Neural cell (in vitro differentiated cells): ENCODE measurements at regions not wholly inside any gene's neighbourhood (a gene's known extent, or its start where the extent isn't known, plus 50 kb on each side); places are given as distances from the start of the nearest gene placed in this dataset.

ENCODE experiments used
- H2AFZ ChIP-seq: fragments of 200-600, 300-800 bp; sonication (generic), shearing (Covaris generic); 2 replicates; pipeline ENCODE4 v1.6.0; 2014; ENCODE audit warnings: low read depth, mild to moderate bottlenecking, antibody characterized with exemption, low read length, moderate library complexity
- H3F3A ChIP-seq: fragments of 200-600 bp; shearing (Covaris generic); 2 replicates; pipeline ENCODE4 v1.6.1; 2016; ENCODE audit warnings: mild to moderate bottlenecking, moderate library complexity, mixed read lengths, antibody characterized with exemption, low read length; ENCODE audit not compliant: insufficient read depth, poor library complexity, severe bottlenecking
- H3K27ac ChIP-seq: fragments of 200-600, 300-800 bp; sonication (generic), shearing (Covaris generic); 2 replicates; pipeline ENCODE4 v1.5.1; 2014; ENCODE audit warnings: mild to moderate bottlenecking, low read length, moderate library complexity
- H3K27me3 ChIP-seq: fragments of 300-800, 200-600 bp; sonication (generic), shearing (Covaris generic); 2 replicates; pipeline ENCODE4 v1.6.0; 2014; ENCODE audit warnings: mild to moderate bottlenecking, low read depth, low read length, moderate library complexity; ENCODE audit not compliant: insufficient read depth
- H3K36me3 ChIP-seq: fragments of 300-800, 200-600 bp; sonication (generic), shearing (Covaris generic); 2 replicates; pipeline ENCODE4 v1.5.1; 2014; ENCODE audit warnings: mild to moderate bottlenecking, antibody characterized with exemption, low read length, moderate library complexity; ENCODE audit not compliant: insufficient read depth
- H3K4me2 ChIP-seq: fragments of 300-800, 200-600 bp; sonication (generic), shearing (Covaris generic); 2 replicates; pipeline ENCODE4 v1.6.0; 2014; ENCODE audit warnings: mild to moderate bottlenecking, low read length
- H3K4me3 ChIP-seq: fragments of 300-800, 200-600 bp; sonication (generic), shearing (Covaris generic); 2 replicates; pipeline ENCODE4 v1.5.1; 2014; ENCODE audit warnings: mild to moderate bottlenecking, low read length, moderate library complexity
- H3K79me2 ChIP-seq: fragments of 200-600 bp; shearing (Covaris generic); replicated peaks from 2 replicates; pipeline ENCODE4 v1.6.0; 2014; ENCODE audit warnings: mild to moderate bottlenecking, low read length, moderate library complexity; ENCODE audit not compliant: insufficient read depth
- H3K9ac ChIP-seq: fragments of 300-800, 200-600 bp; sonication (generic), shearing (Covaris generic); 2 replicates; pipeline ENCODE4 v1.6.1; 2016; ENCODE audit warnings: mild to moderate bottlenecking, low read length, mixed read lengths
- H3K9me2 ChIP-seq: fragments of 200-600 bp; shearing (Covaris generic); 2 replicates; pipeline ENCODE4 v1.6.1; 2016; ENCODE audit warnings: mild to moderate bottlenecking, low read length, mixed read lengths; ENCODE audit not compliant: insufficient read depth
- H3K9me3 ChIP-seq: fragments of 200-600, 300-800 bp; sonication (generic), shearing (Covaris generic); 2 replicates; pipeline ENCODE4 v1.6.1; 2016; ENCODE audit warnings: mild to moderate bottlenecking, mixed run types, low read length, moderate library complexity, mixed read lengths
- H4K20me1 ChIP-seq: fragments of 200-600 bp; shearing (Covaris generic); 2 replicates; pipeline ENCODE4 v1.6.1; 2016; ENCODE audit warnings: mild to moderate bottlenecking, mixed run types; ENCODE audit not compliant: insufficient read depth
- EP300 ChIP-seq: fragments of 450-650 bp; conservative IDR thresholded peaks from 2 replicates; pipeline ENCODE4 v1.6.1; 2014; ENCODE audit warnings: antibody characterized with exemption, mild to moderate bottlenecking, moderate library complexity; ENCODE audit not compliant: poor library complexity, severe bottlenecking
- EZH2 ChIP-seq: fragments of 200-600, 300-800 bp; shearing (Covaris generic), sonication (generic); IDR thresholded peaks from 2 replicates; pipeline ENCODE4 v1.6.1; 2014; ENCODE audit warnings: antibody characterized with exemption, low read length, borderline replicate concordance, mild to moderate bottlenecking; ENCODE audit not compliant: insufficient read depth, poor library complexity, severe bottlenecking
- MXI1 ChIP-seq: fragments of 450-650 bp; conservative IDR thresholded peaks from 2 replicates; pipeline ENCODE4 v1.6.1; 2014; ENCODE audit warnings: antibody characterized with exemption, mild to moderate bottlenecking; ENCODE audit not compliant: poor library complexity, severe bottlenecking
- POLR2AphosphoS5 ChIP-seq: IDR thresholded peaks from 2 replicates; pipeline ENCODE4 v1.6.1; 2012
- RAD21 ChIP-seq: fragments of 450-650 bp; conservative IDR thresholded peaks from 2 replicates; pipeline ENCODE4 v1.6.1; 2014; ENCODE audit warnings: antibody characterized with exemption, mild to moderate bottlenecking, moderate library complexity
- SMC3 ChIP-seq: fragments of 450-650 bp; conservative IDR thresholded peaks from 2 replicates; pipeline ENCODE4 v1.6.1; 2014; ENCODE audit warnings: antibody characterized with exemption, mild to moderate bottlenecking, moderate library complexity; ENCODE audit not compliant: poor library complexity
- TAF1 ChIP-seq: IDR thresholded peaks from 2 replicates; pipeline ENCODE4 v1.6.1; 2012; ENCODE audit warnings: low read depth
- TF ChIP-seq, protein P1 (sequence below): fragments of 450-650 bp; IDR thresholded peaks from 2 replicates; pipeline ENCODE4 v1.5.1; 2014; ENCODE audit warnings: antibody characterized with exemption, mild to moderate bottlenecking, moderate library complexity; ENCODE audit not compliant: poor library complexity, severe bottlenecking
- TF ChIP-seq, protein P2 (sequence below): IDR thresholded peaks from 2 replicates; pipeline ENCODE4 v1.6.1; 2012; ENCODE audit warnings: borderline replicate concordance

DNA sequence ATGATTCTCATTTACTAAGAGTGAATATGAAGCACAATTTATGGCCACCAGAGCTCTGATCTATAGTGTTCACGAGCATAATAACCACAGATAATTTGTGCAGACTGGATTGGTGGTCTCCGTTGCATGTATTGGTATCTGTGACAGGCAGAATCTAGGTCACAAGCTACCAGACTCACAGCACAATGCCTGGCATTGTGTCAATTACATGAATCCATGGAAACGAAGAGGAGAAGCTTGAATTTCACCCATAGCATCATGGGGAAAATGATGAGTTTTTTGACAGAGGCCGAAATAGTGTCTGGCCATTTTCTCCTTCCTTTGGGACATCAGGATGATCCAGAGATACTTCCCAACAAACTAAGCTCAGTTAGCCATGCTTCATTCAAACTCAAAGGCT is 52.3 kb upstream of the TMEM170B start:
- no peak for TF ChIP-seq TAF1
- no peak for TF ChIP-seq EZH2
- TF ChIP-seq MXI1, result no peak
- H2AFZ ChIP-seq, result no peak overlapping the region
- H3F3A ChIP-seq, result no peaks in the 10 kb centered on the region
- H3K27me3 ChIP-seq, result no peaks in the 10 kb centered on the region
- no peaks in the 10 kb centered on the region for H3K9me2 ChIP-seq
- no peak overlapping the region for H3K4me2 ChIP-seq
- no peaks in the 10 kb centered on the region for H3K79me2 ChIP-seq
- no peaks in the 10 kb centered on the region for H3K36me3 ChIP-seq
- no peak overlapping the region for H3K4me3 ChIP-seq
- H3K27ac ChIP-seq, result no peak overlapping the region
- H4K20me1 ChIP-seq, result no peaks in the 10 kb centered on the region
- no peak overlapping the region for H3K9ac ChIP-seq
- no peaks in the 10 kb centered on the region for H3K9me3 ChIP-seq

DNA sequence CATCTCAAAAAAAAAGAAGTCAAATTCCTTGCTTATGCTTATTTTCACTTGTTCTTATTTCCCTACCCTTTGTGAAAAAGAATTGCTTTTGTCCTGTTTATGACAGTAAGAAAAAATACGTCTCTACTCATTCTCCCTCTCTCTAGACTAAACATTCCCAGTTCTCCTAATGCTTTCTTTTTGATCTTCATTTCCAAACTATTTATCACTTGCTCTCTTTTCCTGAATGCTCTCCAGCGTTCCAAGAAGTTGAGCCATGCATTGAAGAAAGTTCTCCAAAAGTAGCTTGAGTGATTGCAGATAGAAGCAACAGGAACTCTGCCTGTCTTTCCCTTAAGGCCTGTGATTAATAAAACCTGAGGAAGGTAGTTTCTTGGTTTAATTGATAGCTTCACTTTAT is 53.1 kb upstream of the TMEM170B start:
- H4K20me1 ChIP-seq, result no peaks in the 10 kb centered on the region
- no peak overlapping the region for H2AFZ ChIP-seq
- H3K9me3 ChIP-seq, result no peaks in the 10 kb centered on the region
- H3K4me3 ChIP-seq, result no peak overlapping the region
- H3K27me3 ChIP-seq, result no peaks in the 10 kb centered on the region
- H3K79me2 ChIP-seq, result no peaks in the 10 kb centered on the region
- H3K27ac ChIP-seq, result no peak overlapping the region
- H3F3A ChIP-seq, result no peaks in the 10 kb centered on the region
- H3K36me3 ChIP-seq, result no peaks in the 10 kb centered on the region
- H3K4me2 ChIP-seq, result no peak overlapping the region
- H3K9me2 ChIP-seq, result no peaks in the 10 kb centered on the region
- TF ChIP-seq POLR2AphosphoS5 (no peak), EP300 (no peak), SMC3 (no peak), EZH2 (no peak), RAD21 (no peak), MXI1 (no peak), TAF1 (no peak)
- TF ChIP-seq, protein P1, sequence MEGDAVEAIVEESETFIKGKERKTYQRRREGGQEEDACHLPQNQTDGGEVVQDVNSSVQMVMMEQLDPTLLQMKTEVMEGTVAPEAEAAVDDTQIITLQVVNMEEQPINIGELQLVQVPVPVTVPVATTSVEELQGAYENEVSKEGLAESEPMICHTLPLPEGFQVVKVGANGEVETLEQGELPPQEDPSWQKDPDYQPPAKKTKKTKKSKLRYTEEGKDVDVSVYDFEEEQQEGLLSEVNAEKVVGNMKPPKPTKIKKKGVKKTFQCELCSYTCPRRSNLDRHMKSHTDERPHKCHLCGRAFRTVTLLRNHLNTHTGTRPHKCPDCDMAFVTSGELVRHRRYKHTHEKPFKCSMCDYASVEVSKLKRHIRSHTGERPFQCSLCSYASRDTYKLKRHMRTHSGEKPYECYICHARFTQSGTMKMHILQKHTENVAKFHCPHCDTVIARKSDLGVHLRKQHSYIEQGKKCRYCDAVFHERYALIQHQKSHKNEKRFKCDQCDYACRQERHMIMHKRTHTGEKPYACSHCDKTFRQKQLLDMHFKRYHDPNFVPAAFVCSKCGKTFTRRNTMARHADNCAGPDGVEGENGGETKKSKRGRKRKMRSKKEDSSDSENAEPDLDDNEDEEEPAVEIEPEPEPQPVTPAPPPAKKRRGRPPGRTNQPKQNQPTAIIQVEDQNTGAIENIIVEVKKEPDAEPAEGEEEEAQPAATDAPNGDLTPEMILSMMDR, result no peak
- TF ChIP-seq, protein P2, sequence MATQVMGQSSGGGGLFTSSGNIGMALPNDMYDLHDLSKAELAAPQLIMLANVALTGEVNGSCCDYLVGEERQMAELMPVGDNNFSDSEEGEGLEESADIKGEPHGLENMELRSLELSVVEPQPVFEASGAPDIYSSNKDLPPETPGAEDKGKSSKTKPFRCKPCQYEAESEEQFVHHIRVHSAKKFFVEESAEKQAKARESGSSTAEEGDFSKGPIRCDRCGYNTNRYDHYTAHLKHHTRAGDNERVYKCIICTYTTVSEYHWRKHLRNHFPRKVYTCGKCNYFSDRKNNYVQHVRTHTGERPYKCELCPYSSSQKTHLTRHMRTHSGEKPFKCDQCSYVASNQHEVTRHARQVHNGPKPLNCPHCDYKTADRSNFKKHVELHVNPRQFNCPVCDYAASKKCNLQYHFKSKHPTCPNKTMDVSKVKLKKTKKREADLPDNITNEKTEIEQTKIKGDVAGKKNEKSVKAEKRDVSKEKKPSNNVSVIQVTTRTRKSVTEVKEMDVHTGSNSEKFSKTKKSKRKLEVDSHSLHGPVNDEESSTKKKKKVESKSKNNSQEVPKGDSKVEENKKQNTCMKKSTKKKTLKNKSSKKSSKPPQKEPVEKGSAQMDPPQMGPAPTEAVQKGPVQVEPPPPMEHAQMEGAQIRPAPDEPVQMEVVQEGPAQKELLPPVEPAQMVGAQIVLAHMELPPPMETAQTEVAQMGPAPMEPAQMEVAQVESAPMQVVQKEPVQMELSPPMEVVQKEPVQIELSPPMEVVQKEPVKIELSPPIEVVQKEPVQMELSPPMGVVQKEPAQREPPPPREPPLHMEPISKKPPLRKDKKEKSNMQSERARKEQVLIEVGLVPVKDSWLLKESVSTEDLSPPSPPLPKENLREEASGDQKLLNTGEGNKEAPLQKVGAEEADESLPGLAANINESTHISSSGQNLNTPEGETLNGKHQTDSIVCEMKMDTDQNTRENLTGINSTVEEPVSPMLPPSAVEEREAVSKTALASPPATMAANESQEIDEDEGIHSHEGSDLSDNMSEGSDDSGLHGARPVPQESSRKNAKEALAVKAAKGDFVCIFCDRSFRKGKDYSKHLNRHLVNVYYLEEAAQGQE, result no peak
- no peak overlapping the region for H3K9ac ChIP-seq

DNA sequence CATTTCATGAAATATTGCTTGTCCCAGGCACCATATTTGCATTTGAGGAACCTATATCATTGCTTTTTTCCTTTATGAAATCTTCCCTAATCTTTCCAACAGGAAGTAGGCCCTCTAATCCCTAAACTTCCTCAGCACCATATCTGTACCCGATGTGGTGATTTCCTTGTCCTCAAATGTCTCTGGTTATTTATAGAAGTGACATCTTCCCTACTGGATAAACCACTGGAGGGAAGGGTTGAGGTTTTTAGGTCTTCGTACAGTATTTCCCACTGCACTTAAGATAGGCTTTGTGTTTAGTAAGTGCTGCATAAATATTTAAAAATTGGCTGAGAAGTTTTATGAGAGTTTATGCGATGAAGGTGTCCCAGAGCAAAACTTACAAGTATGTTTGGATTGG is 54.9 kb upstream of the TMEM170B start:
- H3F3A ChIP-seq, result no peaks in the 10 kb centered on the region
- H3K9ac ChIP-seq, result no peak overlapping the region
- H3K79me2 ChIP-seq, result no peaks in the 10 kb centered on the region
- no peak overlapping the region for H3K27ac ChIP-seq
- no peaks in the 10 kb centered on the region for H4K20me1 ChIP-seq
- H3K9me3 ChIP-seq, result no peaks in the 10 kb centered on the region
- H3K9me2 ChIP-seq, result no peaks in the 10 kb centered on the region
- H2AFZ ChIP-seq, result no peak overlapping the region
- no peaks in the 10 kb centered on the region for H3K36me3 ChIP-seq
- TF ChIP-seq, protein P1, result no peak
- TF ChIP-seq TAF1 (no peak), RAD21 (no peak), POLR2AphosphoS5 (no peak), EP300 (no peak), EZH2 (no peak), MXI1 (no peak), SMC3 (no peak)
- TF ChIP-seq, protein P2, result no peak
- no peaks in the 10 kb centered on the region for H3K27me3 ChIP-seq
- no peak overlapping the region for H3K4me3 ChIP-seq
- no peak overlapping the region for H3K4me2 ChIP-seq
